ENCODE measurements at regions not wholly inside any gene's neighbourhood (a gene's known extent, or its start where the extent isn't known, plus 50 kb on each side); places are given as distances from the start of the nearest gene placed in this dataset.

DNA sequence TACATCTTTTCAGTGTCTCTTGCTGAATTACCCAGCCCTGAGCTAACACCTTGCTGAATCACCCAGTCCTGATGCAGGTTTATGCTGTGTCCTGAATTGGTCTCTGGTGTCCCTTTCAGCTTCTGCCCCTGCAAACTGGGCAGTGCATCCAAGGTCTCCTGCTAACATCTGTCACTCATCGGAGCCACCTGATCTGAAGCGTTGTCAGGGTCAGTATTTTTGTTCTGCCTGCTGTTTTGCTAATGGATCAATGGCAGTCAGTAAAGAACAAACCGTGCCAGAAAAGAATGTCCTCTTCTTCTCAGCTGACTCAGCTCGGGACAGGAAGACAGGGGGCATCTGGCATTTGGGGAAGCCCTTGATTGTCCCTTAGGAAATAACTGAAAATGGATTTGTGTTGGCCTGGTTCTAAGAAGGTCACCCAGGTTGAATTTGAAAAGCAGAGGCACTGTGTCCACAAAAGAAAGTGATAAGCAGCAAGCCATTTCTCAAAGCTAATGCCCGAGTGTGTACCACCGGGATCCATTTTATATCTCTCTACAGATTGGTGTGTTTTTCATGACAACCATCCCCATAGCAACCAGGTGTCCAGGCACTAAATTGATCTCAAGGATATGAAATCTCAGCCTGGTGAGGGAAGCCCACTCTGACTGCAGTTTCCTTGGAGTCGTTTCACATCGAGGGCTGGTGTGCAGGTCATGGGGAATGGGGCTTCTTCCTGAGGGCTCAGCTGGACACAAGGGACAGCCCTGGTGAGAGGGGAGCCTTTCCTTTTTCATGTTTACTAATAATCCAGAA, 109.7 kb upstream of the IRF2BP2 start (continued):
- TF ChIP-seq KLF12 (CRISPR knock-in tag; IDR thresholded peaks at IDR 0.05; ENCODE audit: borderline replicate concordance) (no peak; the same call in 1 of the 2 replicates), ZNF777 (CRISPR knock-in tag; IDR thresholded peaks at IDR 0.05) (no peak), CCAR2 (optimal IDR thresholded peaks at IDR 0.05; ENCODE audit: low read depth, low read length) (peak; percentile 8), HDAC1 (CRISPR knock-in tag; IDR thresholded peaks at IDR 0.05) (peak; percentile 88), FOXK2 (IDR thresholded peaks at IDR 0.05) (0 out of 2 replicates have a peak, but pooled peaks have one; percentile 31), MIER3 (CRISPR knock-in tag; IDR thresholded peaks at IDR 0.05; ENCODE audit: borderline replicate concordance) (peak; percentile 46; the same call in 1 of the 2 replicates), KDM4B (CRISPR knock-in tag; IDR thresholded peaks at IDR 0.05) (no peak)
- TF ChIP-seq, protein P1, sequence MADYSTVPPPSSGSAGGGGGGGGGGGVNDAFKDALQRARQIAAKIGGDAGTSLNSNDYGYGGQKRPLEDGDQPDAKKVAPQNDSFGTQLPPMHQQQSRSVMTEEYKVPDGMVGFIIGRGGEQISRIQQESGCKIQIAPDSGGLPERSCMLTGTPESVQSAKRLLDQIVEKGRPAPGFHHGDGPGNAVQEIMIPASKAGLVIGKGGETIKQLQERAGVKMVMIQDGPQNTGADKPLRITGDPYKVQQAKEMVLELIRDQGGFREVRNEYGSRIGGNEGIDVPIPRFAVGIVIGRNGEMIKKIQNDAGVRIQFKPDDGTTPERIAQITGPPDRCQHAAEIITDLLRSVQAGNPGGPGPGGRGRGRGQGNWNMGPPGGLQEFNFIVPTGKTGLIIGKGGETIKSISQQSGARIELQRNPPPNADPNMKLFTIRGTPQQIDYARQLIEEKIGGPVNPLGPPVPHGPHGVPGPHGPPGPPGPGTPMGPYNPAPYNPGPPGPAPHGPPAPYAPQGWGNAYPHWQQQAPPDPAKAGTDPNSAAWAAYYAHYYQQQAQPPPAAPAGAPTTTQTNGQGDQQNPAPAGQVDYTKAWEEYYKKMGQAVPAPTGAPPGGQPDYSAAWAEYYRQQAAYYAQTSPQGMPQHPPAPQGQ (CRISPR knock-in tag; IDR thresholded peaks at IDR 0.05; ENCODE audit: borderline replicate concordance) = 0 out of 2 replicates have a peak, but pooled peaks have one; percentile 52
- TF ChIP-seq, protein P2, sequence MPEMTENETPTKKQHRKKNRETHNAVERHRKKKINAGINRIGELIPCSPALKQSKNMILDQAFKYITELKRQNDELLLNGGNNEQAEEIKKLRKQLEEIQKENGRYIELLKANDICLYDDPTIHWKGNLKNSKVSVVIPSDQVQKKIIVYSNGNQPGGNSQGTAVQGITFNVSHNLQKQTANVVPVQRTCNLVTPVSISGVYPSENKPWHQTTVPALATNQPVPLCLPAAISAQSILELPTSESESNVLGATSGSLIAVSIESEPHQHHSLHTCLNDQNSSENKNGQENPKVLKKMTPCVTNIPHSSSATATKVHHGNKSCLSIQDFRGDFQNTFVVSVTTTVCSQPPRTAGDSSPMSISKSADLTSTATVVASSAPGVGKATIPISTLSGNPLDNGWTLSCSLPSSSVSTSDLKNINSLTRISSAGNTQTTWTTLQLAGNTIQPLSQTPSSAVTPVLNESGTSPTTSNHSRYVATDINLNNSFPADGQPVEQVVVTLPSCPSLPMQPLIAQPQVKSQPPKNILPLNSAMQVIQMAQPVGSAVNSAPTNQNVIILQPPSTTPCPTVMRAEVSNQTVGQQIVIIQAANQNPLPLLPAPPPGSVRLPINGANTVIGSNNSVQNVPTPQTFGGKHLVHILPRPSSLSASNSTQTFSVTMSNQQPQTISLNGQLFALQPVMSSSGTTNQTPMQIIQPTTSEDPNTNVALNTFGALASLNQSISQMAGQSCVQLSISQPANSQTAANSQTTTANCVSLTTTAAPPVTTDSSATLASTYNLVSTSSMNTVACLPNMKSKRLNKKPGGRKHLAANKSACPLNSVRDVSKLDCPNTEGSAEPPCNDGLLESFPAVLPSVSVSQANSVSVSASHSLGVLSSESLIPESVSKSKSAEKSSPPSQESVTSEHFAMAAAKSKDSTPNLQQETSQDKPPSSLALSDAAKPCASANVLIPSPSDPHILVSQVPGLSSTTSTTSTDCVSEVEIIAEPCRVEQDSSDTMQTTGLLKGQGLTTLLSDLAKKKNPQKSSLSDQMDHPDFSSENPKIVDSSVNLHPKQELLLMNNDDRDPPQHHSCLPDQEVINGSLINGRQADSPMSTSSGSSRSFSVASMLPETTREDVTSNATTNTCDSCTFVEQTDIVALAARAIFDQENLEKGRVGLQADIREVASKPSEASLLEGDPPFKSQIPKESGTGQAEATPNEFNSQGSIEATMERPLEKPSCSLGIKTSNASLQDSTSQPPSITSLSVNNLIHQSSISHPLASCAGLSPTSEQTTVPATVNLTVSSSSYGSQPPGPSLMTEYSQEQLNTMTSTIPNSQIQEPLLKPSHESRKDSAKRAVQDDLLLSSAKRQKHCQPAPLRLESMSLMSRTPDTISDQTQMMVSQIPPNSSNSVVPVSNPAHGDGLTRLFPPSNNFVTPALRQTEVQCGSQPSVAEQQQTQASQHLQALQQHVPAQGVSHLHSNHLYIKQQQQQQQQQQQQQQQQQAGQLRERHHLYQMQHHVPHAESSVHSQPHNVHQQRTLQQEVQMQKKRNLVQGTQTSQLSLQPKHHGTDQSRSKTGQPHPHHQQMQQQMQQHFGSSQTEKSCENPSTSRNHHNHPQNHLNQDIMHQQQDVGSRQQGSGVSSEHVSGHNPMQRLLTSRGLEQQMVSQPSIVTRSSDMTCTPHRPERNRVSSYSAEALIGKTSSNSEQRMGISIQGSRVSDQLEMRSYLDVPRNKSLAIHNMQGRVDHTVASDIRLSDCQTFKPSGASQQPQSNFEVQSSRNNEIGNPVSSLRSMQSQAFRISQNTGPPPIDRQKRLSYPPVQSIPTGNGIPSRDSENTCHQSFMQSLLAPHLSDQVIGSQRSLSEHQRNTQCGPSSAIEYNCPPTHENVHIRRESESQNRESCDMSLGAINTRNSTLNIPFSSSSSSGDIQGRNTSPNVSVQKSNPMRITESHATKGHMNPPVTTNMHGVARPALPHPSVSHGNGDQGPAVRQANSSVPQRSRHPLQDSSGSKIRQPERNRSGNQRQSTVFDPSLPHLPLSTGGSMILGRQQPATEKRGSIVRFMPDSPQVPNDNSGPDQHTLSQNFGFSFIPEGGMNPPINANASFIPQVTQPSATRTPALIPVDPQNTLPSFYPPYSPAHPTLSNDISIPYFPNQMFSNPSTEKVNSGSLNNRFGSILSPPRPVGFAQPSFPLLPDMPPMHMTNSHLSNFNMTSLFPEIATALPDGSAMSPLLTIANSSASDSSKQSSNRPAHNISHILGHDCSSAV (CRISPR knock-in tag; IDR thresholded peaks at IDR 0.05; ENCODE audit: borderline replicate concordance) = no peak
- TF ChIP-seq, protein P3, sequence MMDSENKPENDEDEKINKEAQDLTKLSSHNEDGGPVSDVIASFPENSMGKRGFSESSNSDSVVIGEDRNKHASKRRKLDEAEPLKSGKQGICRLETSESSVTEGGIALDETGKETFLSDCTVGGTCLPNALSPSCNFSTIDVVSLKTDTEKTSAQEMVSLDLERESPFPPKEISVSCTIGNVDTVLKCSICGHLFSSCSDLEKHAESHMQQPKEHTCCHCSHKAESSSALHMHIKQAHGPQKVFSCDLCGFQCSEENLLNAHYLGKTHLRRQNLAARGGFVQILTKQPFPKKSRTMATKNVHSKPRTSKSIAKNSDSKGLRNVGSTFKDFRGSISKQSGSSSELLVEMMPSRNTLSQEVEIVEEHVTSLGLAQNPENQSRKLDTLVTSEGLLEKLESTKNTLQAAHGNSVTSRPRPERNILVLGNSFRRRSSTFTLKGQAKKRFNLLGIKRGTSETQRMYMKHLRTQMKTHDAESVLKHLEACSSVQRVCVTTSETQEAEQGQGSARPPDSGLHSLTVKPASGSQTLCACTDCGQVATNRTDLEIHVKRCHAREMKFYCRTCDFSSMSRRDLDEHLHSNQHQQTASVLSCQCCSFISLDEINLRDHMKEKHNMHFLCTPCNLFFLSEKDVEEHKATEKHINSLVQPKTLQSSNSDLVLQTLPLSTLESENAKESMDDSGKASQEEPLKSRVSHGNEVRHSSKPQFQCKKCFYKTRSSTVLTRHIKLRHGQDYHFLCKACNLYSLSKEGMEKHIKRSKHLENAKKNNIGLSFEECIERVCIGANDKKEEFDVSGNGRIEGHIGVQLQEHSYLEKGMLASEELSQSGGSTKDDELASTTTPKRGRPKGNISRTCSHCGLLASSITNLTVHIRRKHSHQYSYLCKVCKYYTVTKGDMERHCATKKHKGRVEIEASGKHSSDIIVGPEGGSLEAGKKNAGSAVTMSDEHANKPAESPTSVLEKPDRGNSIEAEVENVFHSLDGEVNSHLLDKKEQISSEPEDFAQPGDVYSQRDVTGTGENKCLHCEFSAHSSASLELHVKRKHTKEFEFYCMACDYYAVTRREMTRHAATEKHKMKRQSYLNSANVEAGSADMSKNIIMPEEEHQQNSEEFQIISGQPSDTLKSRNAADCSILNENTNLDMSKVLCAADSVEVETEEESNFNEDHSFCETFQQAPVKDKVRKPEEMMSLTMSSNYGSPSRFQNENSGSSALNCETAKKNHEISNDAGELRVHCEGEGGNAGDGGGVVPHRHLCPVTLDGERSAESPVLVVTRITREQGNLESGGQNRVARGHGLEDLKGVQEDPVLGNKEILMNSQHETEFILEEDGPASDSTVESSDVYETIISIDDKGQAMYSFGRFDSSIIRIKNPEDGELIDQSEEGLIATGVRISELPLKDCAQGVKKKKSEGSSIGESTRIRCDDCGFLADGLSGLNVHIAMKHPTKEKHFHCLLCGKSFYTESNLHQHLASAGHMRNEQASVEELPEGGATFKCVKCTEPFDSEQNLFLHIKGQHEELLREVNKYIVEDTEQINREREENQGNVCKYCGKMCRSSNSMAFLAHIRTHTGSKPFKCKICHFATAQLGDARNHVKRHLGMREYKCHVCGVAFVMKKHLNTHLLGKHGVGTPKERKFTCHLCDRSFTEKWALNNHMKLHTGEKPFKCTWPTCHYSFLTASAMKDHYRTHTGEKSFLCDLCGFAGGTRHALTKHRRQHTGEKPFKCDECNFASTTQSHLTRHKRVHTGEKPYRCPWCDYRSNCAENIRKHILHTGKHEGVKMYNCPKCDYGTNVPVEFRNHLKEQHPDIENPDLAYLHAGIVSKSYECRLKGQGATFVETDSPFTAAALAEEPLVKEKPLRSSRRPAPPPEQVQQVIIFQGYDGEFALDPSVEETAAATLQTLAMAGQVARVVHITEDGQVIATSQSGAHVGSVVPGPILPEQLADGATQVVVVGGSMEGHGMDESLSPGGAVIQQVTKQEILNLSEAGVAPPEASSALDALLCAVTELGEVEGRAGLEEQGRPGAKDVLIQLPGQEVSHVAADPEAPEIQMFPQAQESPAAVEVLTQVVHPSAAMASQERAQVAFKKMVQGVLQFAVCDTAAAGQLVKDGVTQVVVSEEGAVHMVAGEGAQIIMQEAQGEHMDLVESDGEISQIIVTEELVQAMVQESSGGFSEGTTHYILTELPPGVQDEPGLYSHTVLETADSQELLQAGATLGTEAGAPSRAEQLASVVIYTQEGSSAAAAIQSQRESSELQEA (CRISPR knock-in tag; IDR thresholded peaks at IDR 0.05; ENCODE audit: not compliant biosample characterization) = peak; percentile 65
